Breast epithelium (tissue), 3 donors: ENCODE measurements at regions not wholly inside any gene's neighbourhood (a gene's known extent, or its start where the extent isn't known, plus 50 kb on each side); places are given as distances from the start of the nearest gene placed in this dataset.

Experiments
- POLR2A ChIP-seq: fragments of 450-650 bp; IDR thresholded peaks from one replicate; pipeline ENCODE4 v1.6.1; 2016; ENCODE audit warnings: antibody characterized with exemption, mild to moderate bottlenecking, moderate library complexity
- POLR2AphosphoS5 ChIP-seq, 3 donors: sonication (generic); formaldehyde crosslinking; IDR thresholded peaks; one replicate each; pipeline ENCODE4 v1.6.1; 2017; ENCODE audit warnings: antibody characterized with exemption in 3 of 3
- TF ChIP-seq, protein P1 (sequence below), 3 donors: fragments of 450-650 bp; IDR thresholded peaks; one replicate each; pipeline ENCODE4 v1.5.1; 2016 to 2017; ENCODE audit warnings: antibody characterized with exemption in 3 of 3, mild to moderate bottlenecking in 3 of 3, moderate library complexity in 3 of 3

- TF ChIP-seq POLR2AphosphoS5 (IDR thresholded peaks at IDR 0.05) (no peak), POLR2A (no peak)
- TF ChIP-seq, protein P1, sequence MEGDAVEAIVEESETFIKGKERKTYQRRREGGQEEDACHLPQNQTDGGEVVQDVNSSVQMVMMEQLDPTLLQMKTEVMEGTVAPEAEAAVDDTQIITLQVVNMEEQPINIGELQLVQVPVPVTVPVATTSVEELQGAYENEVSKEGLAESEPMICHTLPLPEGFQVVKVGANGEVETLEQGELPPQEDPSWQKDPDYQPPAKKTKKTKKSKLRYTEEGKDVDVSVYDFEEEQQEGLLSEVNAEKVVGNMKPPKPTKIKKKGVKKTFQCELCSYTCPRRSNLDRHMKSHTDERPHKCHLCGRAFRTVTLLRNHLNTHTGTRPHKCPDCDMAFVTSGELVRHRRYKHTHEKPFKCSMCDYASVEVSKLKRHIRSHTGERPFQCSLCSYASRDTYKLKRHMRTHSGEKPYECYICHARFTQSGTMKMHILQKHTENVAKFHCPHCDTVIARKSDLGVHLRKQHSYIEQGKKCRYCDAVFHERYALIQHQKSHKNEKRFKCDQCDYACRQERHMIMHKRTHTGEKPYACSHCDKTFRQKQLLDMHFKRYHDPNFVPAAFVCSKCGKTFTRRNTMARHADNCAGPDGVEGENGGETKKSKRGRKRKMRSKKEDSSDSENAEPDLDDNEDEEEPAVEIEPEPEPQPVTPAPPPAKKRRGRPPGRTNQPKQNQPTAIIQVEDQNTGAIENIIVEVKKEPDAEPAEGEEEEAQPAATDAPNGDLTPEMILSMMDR (IDR thresholded peaks at IDR 0.05): no peak
Observed at GRCh38 chr14:53842938-53843337, 113.7 kb downstream of the BMP4 start.
